AG04449 (cell line): ENCODE measurements at regions not wholly inside any gene's neighbourhood (a gene's known extent, or its start where the extent isn't known, plus 50 kb on each side); places are given as distances from the start of the nearest gene placed in this dataset.

Source experiments
- CTCF ChIA-PET: fragments of 350-600 bp; formaldehyde crosslinking; extraction: SDS; loops from one replicate; lab custom pipeline; 2021; ENCODE audit warnings: antibody characterized with exemption; lab: Yijun Ruan, JAX
- POLR2A ChIA-PET: fragments of 400-600, 350-600 bp; formaldehyde crosslinking; extraction: SDS; loops from one replicate; lab custom pipeline; 2020; ENCODE audit warnings: antibody characterized with exemption, inconsistent platforms; lab: Yijun Ruan, JAX
- DNase-seq: peaks from one replicate; pipeline ENCODE4 v3.0.0-alpha.2; 2010; ENCODE audit warnings: low read depth, low spot score
- H3K4me3 ChIP-seq: 2 replicates; pipeline ENCODE4 v1.5.1; 2011; ENCODE audit warnings: low read depth, mild to moderate bottlenecking, control low read depth, low read length
- CTCF ChIP-seq: IDR thresholded peaks from one replicate; pipeline ENCODE4 v1.5.1; 2011; ENCODE audit warnings: mild to moderate bottlenecking, moderate library complexity, low read length, control low read depth, inconsistent platforms; ENCODE audit not compliant: insufficient read depth; ENCODE audit errors: missing control alignments

DNA sequence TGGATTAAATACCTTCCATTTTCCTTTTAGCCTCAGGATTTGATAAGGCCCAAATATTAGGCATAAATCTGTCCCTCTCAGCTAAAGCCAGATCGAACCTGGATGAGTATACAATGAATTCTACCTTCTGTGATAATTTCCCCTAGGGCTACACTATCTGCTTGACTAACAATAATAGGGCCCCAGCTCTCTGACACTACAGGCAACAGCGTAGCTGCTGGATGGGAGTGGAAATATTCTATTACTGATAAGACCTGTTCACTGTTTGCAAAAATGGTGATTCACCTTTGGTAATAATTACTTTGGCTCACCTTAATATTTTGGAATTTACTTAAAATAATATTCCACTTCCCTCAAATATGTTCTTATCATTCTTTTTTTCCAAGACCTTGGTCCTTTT lies 644.2 kb upstream of the SEMA6A start:
- no peak for DNase-seq
- ChIA-PET CTCF (no interaction called here), POLR2A (no interaction called here)
- H3K4me3 ChIP-seq: no peak overlapping the region
- no peak for TF ChIP-seq CTCF

DNA sequence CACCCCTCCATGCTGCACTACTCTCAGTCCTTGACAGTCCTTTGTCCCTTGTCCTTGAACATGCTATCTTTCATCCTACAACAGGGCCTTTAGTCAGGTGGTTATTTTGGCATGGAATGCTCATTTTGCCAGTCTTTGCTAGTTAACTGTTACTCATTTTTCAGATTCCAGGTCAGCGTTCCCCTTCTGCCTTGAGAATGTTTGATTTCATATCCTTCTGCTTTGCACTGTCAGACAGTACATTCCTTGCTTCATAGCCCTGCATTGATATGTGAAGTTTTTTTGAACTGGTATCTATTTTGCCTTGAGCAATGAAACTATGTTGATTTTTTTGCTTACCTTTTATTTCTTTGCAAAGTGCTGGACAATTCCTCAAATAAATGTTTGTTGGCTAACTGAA lies 638.2 kb upstream of the SEMA6A start:
- no peak for DNase-seq
- CTCF ChIA-PET: no interaction called here
- POLR2A ChIA-PET: no interaction called here
- H3K4me3 ChIP-seq: no peak overlapping the region
- TF ChIP-seq CTCF: no peak

DNA sequence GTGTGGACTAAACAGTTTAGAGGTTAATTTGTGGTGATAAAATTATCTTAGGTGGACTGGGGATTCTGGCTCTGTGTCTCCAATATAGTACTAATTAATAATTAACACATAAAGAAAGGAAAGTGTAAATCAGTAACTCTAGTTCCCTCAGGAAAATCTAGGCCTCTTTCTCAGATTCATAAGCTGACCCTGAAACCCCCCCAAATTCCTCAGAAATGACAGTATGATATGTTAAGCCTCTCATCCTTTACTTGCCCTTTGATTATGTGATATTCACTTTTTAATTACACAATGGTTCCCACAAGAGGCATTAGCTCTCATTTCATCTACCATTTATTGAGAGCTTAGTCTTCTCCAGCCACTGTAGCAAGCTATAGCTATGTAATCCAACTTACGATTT lies 636.2 kb upstream of the SEMA6A start:
- no peak overlapping the region for H3K4me3 ChIP-seq
- POLR2A ChIA-PET: no interaction called here
- DNase-seq: no peak
- CTCF ChIA-PET: no interaction called here
- no peak for TF ChIP-seq CTCF

- TF ChIP-seq CTCF: no peak
- H3K4me3 ChIP-seq: no peak overlapping the region
- CTCF ChIA-PET: no interaction called here
- POLR2A ChIA-PET: no interaction called here
- no peak for DNase-seq
Measured at GRCh38 chr5:117209479-117209878, 634.9 kb upstream of the SEMA6A start.

DNA sequence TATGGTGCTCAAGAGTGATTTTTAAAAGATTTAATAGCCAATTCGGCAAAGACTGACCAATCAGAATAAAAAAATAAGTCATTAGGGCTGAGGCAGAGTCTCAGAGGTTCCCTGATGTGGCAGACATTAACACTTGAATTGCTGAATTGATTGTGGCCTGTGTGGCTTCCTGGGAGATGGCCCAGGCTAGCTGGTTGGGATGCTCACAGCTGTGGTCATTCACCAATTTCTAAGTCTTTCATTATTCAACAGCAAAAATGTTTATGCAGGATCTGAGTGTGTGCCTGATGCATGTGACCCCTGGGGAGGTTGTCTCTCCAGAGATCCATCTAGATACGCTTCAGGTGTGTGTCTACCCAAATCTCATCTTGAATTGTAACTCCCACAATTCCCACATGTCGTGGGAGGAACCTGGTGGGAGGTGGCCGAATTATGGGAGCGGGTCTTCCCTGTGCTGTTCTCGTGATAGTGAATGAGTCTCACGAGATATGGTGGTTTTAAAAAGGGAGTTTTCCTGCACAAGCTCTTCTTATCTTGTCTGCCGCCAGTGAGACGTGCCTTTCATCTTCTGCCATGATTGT lies 632.6 kb upstream of the SEMA6A start:
- H3K4me3 ChIP-seq: no peak overlapping the region
- no peak for DNase-seq
- ChIA-PET CTCF (no interaction called here), POLR2A (no interaction called here)
- TF ChIP-seq CTCF: no peak

DNA sequence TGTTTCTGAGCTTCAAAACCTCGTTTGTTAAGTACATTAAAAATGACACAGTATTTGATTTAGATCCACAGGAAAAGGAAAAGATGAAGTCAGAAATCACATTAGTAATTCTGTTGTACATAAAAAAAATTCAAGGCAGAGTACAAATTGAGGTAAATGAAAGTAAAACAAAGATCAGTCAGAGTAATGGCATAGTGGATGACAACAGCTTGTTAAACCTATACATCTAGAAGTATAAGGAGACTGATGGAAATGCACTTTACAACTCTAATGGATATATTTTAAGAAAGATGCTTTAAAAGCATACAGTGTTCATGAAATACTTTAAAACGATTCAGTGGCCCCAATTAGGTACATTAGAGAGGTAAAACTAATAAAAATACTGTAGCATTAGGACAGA lies 631.3 kb upstream of the SEMA6A start:
- H3K4me3 ChIP-seq: no peak overlapping the region
- no peak for TF ChIP-seq CTCF
- ChIA-PET POLR2A (no interaction called here), CTCF (no interaction called here)
- DNase-seq: no peak
